Fibroblast of peridontal ligament (primary cell): ENCODE measurements at regions not wholly inside any gene's neighbourhood (a gene's known extent, or its start where the extent isn't known, plus 50 kb on each side); places are given as distances from the start of the nearest gene placed in this dataset.

Source experiments
- DNase-seq: peaks from one replicate; pipeline ENCODE4 v3.0.0-alpha.2; 2010; ENCODE audit errors: extremely low read depth

- no peak for DNase-seq
Observed at GRCh38 chr18:28647961-28648360, 471.0 kb upstream of the CDH2 start.

- DNase-seq: no peak
Observed at GRCh38 chr18:28637897-28638296, 461.0 kb upstream of the CDH2 start.

- no peak for DNase-seq
Observed at GRCh38 chr18:28635530-28635929, 458.6 kb upstream of the CDH2 start.

- DNase-seq: peak; percentile 0
Observed at GRCh38 chr18:28626756-28627155, 449.8 kb upstream of the CDH2 start.

GRCh38 chr18:28607991-28608390 lies 431.1 kb upstream of the CDH2 start:
- no peak for DNase-seq

GRCh38 chr18:28606686-28607085 lies 429.8 kb upstream of the CDH2 start:
- DNase-seq: no peak

GRCh38 chr18:28602391-28602790 lies 425.5 kb upstream of the CDH2 start:
- no peak for DNase-seq

- DNase-seq: peak; percentile 53
Observed at GRCh38 chr18:28594034-28594433, 417.1 kb upstream of the CDH2 start.

- DNase-seq: peak; percentile 77
Observed at GRCh38 chr18:28588884-28589549, 412.1 kb upstream of the CDH2 start.

GRCh38 chr18:28584731-28585130 lies 407.8 kb upstream of the CDH2 start:
- peak; percentile 93 for DNase-seq

GRCh38 chr18:28582724-28583123 lies 405.8 kb upstream of the CDH2 start:
- no peak for DNase-seq

- DNase-seq: peak; percentile 11
Observed at GRCh38 chr18:28581521-28582071, 404.7 kb upstream of the CDH2 start.

GRCh38 chr18:28576941-28577340 lies 400.0 kb upstream of the CDH2 start:
- DNase-seq: no peak

- no peak for DNase-seq
Observed at GRCh38 chr18:28575123-28575522, 398.2 kb upstream of the CDH2 start.

GRCh38 chr18:28574175-28574574 lies 397.2 kb upstream of the CDH2 start:
- no peak for DNase-seq

GRCh38 chr18:28571929-28572328 lies 395.0 kb upstream of the CDH2 start:
- DNase-seq: no peak

GRCh38 chr18:28560331-28560730 lies 383.4 kb upstream of the CDH2 start:
- DNase-seq: no peak

GRCh38 chr18:28559511-28559910 lies 382.6 kb upstream of the CDH2 start:
- no peak for DNase-seq

GRCh38 chr18:28541934-28542333 lies 365.0 kb upstream of the CDH2 start:
- no peak for DNase-seq

- peak; percentile 17 for DNase-seq
Observed at GRCh38 chr18:28541276-28541930, 364.5 kb upstream of the CDH2 start.

- DNase-seq: no peak
Observed at GRCh38 chr18:28529644-28530043, 352.7 kb upstream of the CDH2 start.

- no peak for DNase-seq
Observed at GRCh38 chr18:28526196-28526595, 349.3 kb upstream of the CDH2 start.

- DNase-seq: no peak
Observed at GRCh38 chr18:28523758-28524475, 347.0 kb upstream of the CDH2 start.
